DND-41 (cell line): ENCODE measurements at regions not wholly inside any gene's neighbourhood (a gene's known extent, or its start where the extent isn't known, plus 50 kb on each side); places are given as distances from the start of the nearest gene placed in this dataset.

Experiments used
- ATAC-seq: fragments of 200-7000 bp; cut with Tn5 transposase; 3 replicates; pipeline ENCODE4 v1.9.1; 2021; ENCODE audit warnings: low read depth; ENCODE audit not compliant: insufficient read depth
- DNase-seq: peaks from one replicate; pipeline ENCODE4 v3.0.0-alpha.2; 2020
- H2AFZ ChIP-seq: 2 replicates; pipeline ENCODE4 v1.6.0; 2012; ENCODE audit warnings: low read depth, low read length
- H3K27ac ChIP-seq: 2 replicates; pipeline ENCODE4 v1.5.1; 2012; ENCODE audit warnings: low read length, inconsistent platforms
- H3K27me3 ChIP-seq: fragments of 200-600 bp; sonication (generic); 2 replicates; pipeline ENCODE4 v1.6.0; 2012; ENCODE audit warnings: low read length, mild to moderate bottlenecking, inconsistent platforms; ENCODE audit not compliant: insufficient read depth, poor library complexity
- H3K36me3 ChIP-seq: 2 replicates; pipeline ENCODE4 v1.5.1; 2012; ENCODE audit warnings: low read length, inconsistent platforms; ENCODE audit not compliant: insufficient read depth
- H3K4me1 ChIP-seq: 2 replicates; pipeline ENCODE4 v1.5.1; 2012; ENCODE audit warnings: mild to moderate bottlenecking, low read length; ENCODE audit not compliant: insufficient read depth
- H3K4me2 ChIP-seq: 2 replicates; pipeline ENCODE4 v1.6.0; 2012; ENCODE audit warnings: mild to moderate bottlenecking, moderate library complexity, low read length, inconsistent platforms; ENCODE audit not compliant: insufficient read depth
- H3K4me3 ChIP-seq, 2 experiments: fragments of 200-600 bp in 1 of 2; shearing (Covaris generic) in 1 of 2; 2 replicates each; pipeline ENCODE4 v1.5.1; 2012 to 2016; ENCODE audit warnings: inconsistent platforms in 2 of 2, low read length in 2 of 2, mild to moderate bottlenecking in 2 of 2, low read depth in 1 of 2, moderate library complexity in 1 of 2
- H3K79me2 ChIP-seq: 2 replicates; pipeline ENCODE4 v1.6.0; 2012; ENCODE audit warnings: low read length, inconsistent platforms; ENCODE audit not compliant: insufficient read depth
- H3K9ac ChIP-seq: 2 replicates; pipeline ENCODE4 v1.6.0; 2012; ENCODE audit warnings: low read depth, mild to moderate bottlenecking, inconsistent platforms, low read length, moderate library complexity
- H3K9me3 ChIP-seq: 2 replicates; pipeline ENCODE4 v1.5.1; 2012; ENCODE audit warnings: low read length, moderate library complexity, mild to moderate bottlenecking, inconsistent platforms; ENCODE audit not compliant: insufficient read depth, severe bottlenecking
- H4K20me1 ChIP-seq: 2 replicates; pipeline ENCODE4 v1.6.0; 2012; ENCODE audit warnings: low read length; ENCODE audit not compliant: insufficient read depth
- CTCF ChIP-seq: IDR thresholded peaks from 2 replicates; pipeline ENCODE4 v1.5.1; 2012; ENCODE audit warnings: borderline replicate concordance, low read length, moderate library complexity, mild to moderate bottlenecking; ENCODE audit not compliant: poor library complexity, severe bottlenecking; ENCODE audit errors: extremely low read depth
- EZH2 ChIP-seq: IDR thresholded peaks from 3 replicates; pipeline ENCODE4 v1.6.1; 2012; ENCODE audit warnings: borderline replicate concordance, low read depth, mild to moderate bottlenecking, moderate library complexity, low read length, inconsistent platforms; ENCODE audit not compliant: severe bottlenecking

- H3K79me2 ChIP-seq: no peaks in the 10 kb centered on the region
- H2AFZ ChIP-seq: no peak overlapping the region
- no peak overlapping the region for H3K4me3 ChIP-seq
- no peak for ATAC-seq
- DNase-seq: no peak
- no peak overlapping the region for H3K9ac ChIP-seq
- no peaks in the 10 kb centered on the region for H4K20me1 ChIP-seq
- H3K27me3 ChIP-seq: no peaks in the 10 kb centered on the region
- H3K9me3 ChIP-seq: no peaks in the 10 kb centered on the region
- TF ChIP-seq EZH2: no peak
- TF ChIP-seq CTCF: no peak
- H3K4me1 ChIP-seq: no peaks in the 10 kb centered on the region
- H3K27ac ChIP-seq: no peak overlapping the region
- H3K4me2 ChIP-seq: no peak overlapping the region
- H3K36me3 ChIP-seq: no peaks in the 10 kb centered on the region
Observed at GRCh38 chr11:92129811-92130210, 94.8 kb upstream of the FAT3 start.

GRCh38 chr11:92128026-92128425 is 96.6 kb upstream of the FAT3 start:
- Histone ChIP-seq H4K20me1 (no peaks in the 10 kb centered on the region), H3K4me1 (no peaks in the 10 kb centered on the region), H3K36me3 (no peaks in the 10 kb centered on the region), H3K9ac (no peak overlapping the region), H3K9me3 (no peaks in the 10 kb centered on the region), H3K4me3 (no peak overlapping the region), H3K27ac (no peak overlapping the region), H3K79me2 (no peaks in the 10 kb centered on the region), H3K4me2 (no peak overlapping the region), H3K27me3 (no peaks in the 10 kb centered on the region), H2AFZ (no peak overlapping the region)
- DNase-seq: no peak
- no peak for ATAC-seq
- TF ChIP-seq CTCF: no peak
- TF ChIP-seq EZH2: no peak

- H3K36me3 ChIP-seq: no peaks in the 10 kb centered on the region
- H3K4me3 ChIP-seq: no peak overlapping the region
- no peaks in the 10 kb centered on the region for H3K4me1 ChIP-seq
- peaks cover 3% of the 10 kb centered on the region for H3K9me3 ChIP-seq
- DNase-seq: no peak
- no peak overlapping the region for H3K27ac ChIP-seq
- no peak for ATAC-seq
- no peaks in the 10 kb centered on the region for H3K79me2 ChIP-seq
- H4K20me1 ChIP-seq: no peaks in the 10 kb centered on the region
- no peak overlapping the region for H3K4me2 ChIP-seq
- H3K27me3 ChIP-seq: no peaks in the 10 kb centered on the region
- H2AFZ ChIP-seq: no peak overlapping the region
- TF ChIP-seq EZH2: no peak
- no peak overlapping the region for H3K9ac ChIP-seq
Observed at GRCh38 chr11:92125321-92125720, 99.3 kb upstream of the FAT3 start.

- H3K4me1 ChIP-seq: no peaks in the 10 kb centered on the region
- H3K4me2 ChIP-seq: no peak overlapping the region
- peaks cover 4% of the 10 kb centered on the region for H3K9me3 ChIP-seq
- no peaks in the 10 kb centered on the region for H4K20me1 ChIP-seq
- no peak for ATAC-seq
- no peak for DNase-seq
- H3K27me3 ChIP-seq: no peaks in the 10 kb centered on the region
- no peaks in the 10 kb centered on the region for H3K79me2 ChIP-seq
- no peaks in the 10 kb centered on the region for H3K36me3 ChIP-seq
- no peak overlapping the region for H3K9ac ChIP-seq
- TF ChIP-seq EZH2 (no peak), CTCF (no peak)
- no peak overlapping the region for H3K4me3 ChIP-seq
- H2AFZ ChIP-seq: no peak overlapping the region
- H3K27ac ChIP-seq: no peak overlapping the region
Observed at GRCh38 chr11:92123540-92123939, 101.1 kb upstream of the FAT3 start.
